Smooth muscle cell (in vitro differentiated cells): ENCODE measurements at regions not wholly inside any gene's neighbourhood (a gene's known extent, or its start where the extent isn't known, plus 50 kb on each side); places are given as distances from the start of the nearest gene placed in this dataset.
A peak's percentile ranks its signal among the peaks of the same experiment; 100 is the strongest.

Source experiments
- DNase-seq: peaks from one replicate; lab custom pipeline; 2025; ENCODE audit not compliant: unreplicated experiment; lab: John Stamatoyannopoulos, UW
- H2AFZ ChIP-seq: fragments of 200-600 bp; sonication (generic); 2 replicates; pipeline ENCODE4 v1.6.0; 2016; ENCODE audit warnings: antibody characterized with exemption, low read depth, mild to moderate bottlenecking
- H3F3A ChIP-seq: fragments of 200-600 bp; sonication (generic); 2 replicates; pipeline ENCODE4 v1.6.0; 2017; ENCODE audit warnings: antibody characterized with exemption, low read depth
- H3K27ac ChIP-seq: fragments of 200-600 bp; sonication (generic); 2 replicates; pipeline ENCODE4 v1.5.1; 2016; ENCODE audit warnings: low read depth, mild to moderate bottlenecking
- H3K27me3 ChIP-seq: fragments of 200-600 bp; sonication (generic); 2 replicates; pipeline ENCODE4 v1.6.1; 2016; ENCODE audit warnings: low read depth, mild to moderate bottlenecking
- H3K36me3 ChIP-seq: fragments of 200-600 bp; sonication (generic); 2 replicates; pipeline ENCODE4 v1.5.1; 2016; ENCODE audit warnings: low read depth
- H3K4me1 ChIP-seq: fragments of 200-600 bp; sonication (generic); 2 replicates; pipeline ENCODE4 v1.5.1; 2016; ENCODE audit warnings: low read depth
- H3K4me2 ChIP-seq: fragments of 200-600 bp; sonication (generic); 2 replicates; pipeline ENCODE4 v1.6.0; 2016; ENCODE audit warnings: mild to moderate bottlenecking
- H3K4me3 ChIP-seq: fragments of 200-600 bp; sonication (generic); 2 replicates; pipeline ENCODE4 v1.5.1; 2016; ENCODE audit warnings: mild to moderate bottlenecking
- H3K79me2 ChIP-seq: fragments of 200-600 bp; sonication (generic); 2 replicates; pipeline ENCODE4 v1.6.0; 2016; ENCODE audit warnings: low read depth, mild to moderate bottlenecking
- H3K9ac ChIP-seq: fragments of 200-600 bp; sonication (generic); 2 replicates; pipeline ENCODE4 v1.6.0; 2016; ENCODE audit warnings: low read depth
- H3K9me3 ChIP-seq: fragments of 200-600 bp; sonication (generic); replicated peaks from 2 replicates; pipeline ENCODE4 v1.5.1; 2016; ENCODE audit warnings: low read depth
- H4K20me1 ChIP-seq: fragments of 200-600 bp; sonication (generic); 2 replicates; pipeline ENCODE4 v1.6.0; 2016; ENCODE audit warnings: low read depth
- WGBS: methylation state at CpG from one replicate; pipeline ENCODE4 v1.1.7; 2016; ENCODE audit warnings: low lambda C conversion rate; 5-methylcytosine and 5-hydroxymethylcytosine counted together
- TF ChIP-seq, protein P1 (sequence below): fragments of 200-600 bp; sonication (generic); IDR thresholded peaks from 2 replicates; pipeline ENCODE4 v1.5.1; 2017; ENCODE audit warnings: borderline replicate concordance, mild to moderate bottlenecking, antibody characterized with exemption; ENCODE audit not compliant: insufficient read depth, poor library complexity, severe bottlenecking

DNA sequence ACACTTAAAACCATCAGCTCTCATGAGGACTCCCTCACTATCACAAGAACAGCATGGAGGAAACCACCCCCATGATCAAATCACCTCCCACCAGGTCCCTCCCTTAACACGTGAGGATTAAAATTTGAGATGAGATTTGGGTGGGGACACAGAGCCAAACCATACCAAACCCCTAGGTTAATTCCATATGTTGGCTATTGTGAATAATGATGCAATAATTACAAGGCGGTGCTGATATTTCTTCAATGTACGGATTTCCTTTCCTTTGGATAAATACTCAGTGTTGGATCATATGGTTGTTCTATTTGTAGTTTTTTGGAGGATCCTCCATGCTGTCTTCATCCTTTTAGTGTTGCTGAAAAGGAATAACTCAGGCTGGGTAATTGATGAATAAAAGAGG is 652.1 kb upstream of the PKDCC start:
- no peak overlapping the region for H3K4me3 ChIP-seq
- H3F3A ChIP-seq, result no peaks in the 10 kb centered on the region
- no peak overlapping the region for H2AFZ ChIP-seq
- H4K20me1 ChIP-seq, result no peaks in the 10 kb centered on the region
- no peak overlapping the region for H3K9ac ChIP-seq
- no peaks in the 10 kb centered on the region for H3K36me3 ChIP-seq
- H3K79me2 ChIP-seq, result no peaks in the 10 kb centered on the region
- no peaks in the 10 kb centered on the region for H3K27me3 ChIP-seq
- H3K9me3 ChIP-seq, result no peaks in the 10 kb centered on the region
- no peak for DNase-seq
- H3K27ac ChIP-seq, result no peak overlapping the region
- 97% methylated on average over 3 of the region's 3 CpGs for WGBS
- H3K4me2 ChIP-seq, result no peak overlapping the region
- TF ChIP-seq, protein P1, sequence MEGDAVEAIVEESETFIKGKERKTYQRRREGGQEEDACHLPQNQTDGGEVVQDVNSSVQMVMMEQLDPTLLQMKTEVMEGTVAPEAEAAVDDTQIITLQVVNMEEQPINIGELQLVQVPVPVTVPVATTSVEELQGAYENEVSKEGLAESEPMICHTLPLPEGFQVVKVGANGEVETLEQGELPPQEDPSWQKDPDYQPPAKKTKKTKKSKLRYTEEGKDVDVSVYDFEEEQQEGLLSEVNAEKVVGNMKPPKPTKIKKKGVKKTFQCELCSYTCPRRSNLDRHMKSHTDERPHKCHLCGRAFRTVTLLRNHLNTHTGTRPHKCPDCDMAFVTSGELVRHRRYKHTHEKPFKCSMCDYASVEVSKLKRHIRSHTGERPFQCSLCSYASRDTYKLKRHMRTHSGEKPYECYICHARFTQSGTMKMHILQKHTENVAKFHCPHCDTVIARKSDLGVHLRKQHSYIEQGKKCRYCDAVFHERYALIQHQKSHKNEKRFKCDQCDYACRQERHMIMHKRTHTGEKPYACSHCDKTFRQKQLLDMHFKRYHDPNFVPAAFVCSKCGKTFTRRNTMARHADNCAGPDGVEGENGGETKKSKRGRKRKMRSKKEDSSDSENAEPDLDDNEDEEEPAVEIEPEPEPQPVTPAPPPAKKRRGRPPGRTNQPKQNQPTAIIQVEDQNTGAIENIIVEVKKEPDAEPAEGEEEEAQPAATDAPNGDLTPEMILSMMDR, result no peak
- no peaks in the 10 kb centered on the region for H3K4me1 ChIP-seq

DNA sequence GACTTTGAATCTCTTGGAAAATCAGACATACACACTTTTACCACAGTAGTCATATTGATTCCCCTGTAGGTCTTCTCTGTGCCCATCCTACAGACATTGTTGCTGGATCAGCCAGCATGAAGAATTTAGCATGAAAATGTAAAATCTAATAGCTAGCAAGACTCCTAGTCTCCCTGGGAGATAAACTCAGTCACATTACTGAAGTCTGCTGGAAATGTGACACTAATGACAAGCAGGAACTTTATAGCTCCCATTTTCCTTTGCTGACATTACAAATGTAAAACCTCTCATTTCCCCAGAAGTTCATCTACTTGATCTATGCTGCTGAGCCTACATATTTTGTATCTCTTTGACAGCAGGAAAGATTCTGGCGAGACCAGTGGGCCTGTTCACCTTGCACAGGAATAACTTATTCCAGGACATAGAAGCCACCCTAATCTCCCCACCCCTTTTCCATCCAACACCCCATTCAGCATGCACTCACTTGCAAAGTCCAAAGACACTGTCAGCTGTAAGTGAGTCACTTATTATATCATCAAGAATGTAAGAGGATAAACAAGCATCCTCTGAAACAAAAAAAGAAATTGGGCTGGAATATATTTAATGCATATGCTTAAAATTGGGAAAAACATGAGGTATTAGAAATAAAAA is 648.3 kb upstream of the PKDCC start:
- Histone ChIP-seq H3K9me3 (no peaks in the 10 kb centered on the region), H3K4me3 (no peak overlapping the region), H4K20me1 (no peaks in the 10 kb centered on the region), H3K4me2 (no peak overlapping the region), H2AFZ (no peak overlapping the region), H3K27me3 (no peaks in the 10 kb centered on the region), H3F3A (no peaks in the 10 kb centered on the region), H3K36me3 (no peaks in the 10 kb centered on the region), H3K4me1 (no peaks in the 10 kb centered on the region), H3K79me2 (no peaks in the 10 kb centered on the region), H3K9ac (no peak overlapping the region), H3K27ac (no peak overlapping the region)
- WGBS, result 94% methylated on average over 1 of the region's 1 CpG
- TF ChIP-seq, protein P1, result no peak
- no peak for DNase-seq

DNA sequence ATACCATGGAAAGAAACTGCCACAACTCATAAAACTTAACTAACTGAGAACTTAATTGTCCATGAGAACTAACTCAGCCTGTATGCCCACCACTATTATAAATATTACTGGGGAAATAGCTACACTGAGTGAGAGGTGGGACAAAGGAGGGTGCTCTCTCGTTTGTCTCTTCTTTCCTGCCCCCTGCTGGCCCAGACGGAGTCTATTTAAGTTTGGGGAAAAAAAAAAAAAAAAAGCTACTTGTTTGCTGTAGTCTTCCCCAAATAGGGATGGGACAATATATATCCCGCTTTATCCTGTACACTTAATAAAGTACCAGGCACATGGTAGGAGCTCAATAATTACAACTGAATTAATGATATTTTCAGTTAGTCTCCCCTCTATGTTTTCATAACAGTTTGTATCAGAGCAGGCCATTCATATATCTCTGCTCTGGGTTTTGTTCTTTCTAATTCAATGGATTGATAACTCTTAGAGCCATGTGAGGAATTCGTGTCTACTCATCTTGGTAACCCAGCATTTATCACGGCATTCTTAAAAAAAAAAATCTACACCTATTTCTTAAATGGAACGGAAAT is 647.6 kb upstream of the PKDCC start:
- Histone ChIP-seq H3K27ac (no peak overlapping the region), H3K9me3 (no peaks in the 10 kb centered on the region)
- 32% methylated on average over 6 of the region's 6 CpGs for WGBS

More for the DNA sequence above, 647.6 kb upstream of the PKDCC start:
- Histone ChIP-seq H3K9ac (no peak overlapping the region), H3K79me2 (no peaks in the 10 kb centered on the region), H3K4me1 (no peaks in the 10 kb centered on the region), H3K36me3 (no peaks in the 10 kb centered on the region), H3K27me3 (no peaks in the 10 kb centered on the region), H3F3A (no peaks in the 10 kb centered on the region), H3K4me3 (no peak overlapping the region), H4K20me1 (no peaks in the 10 kb centered on the region), H3K4me2 (no peak overlapping the region), H2AFZ (no peak overlapping the region)
- no peak for DNase-seq
- TF ChIP-seq, protein P1, result peak; percentile 23
